Stromal cell of bone marrow (primary cell): ENCODE measurements at regions not wholly inside any gene's neighbourhood (a gene's known extent, or its start where the extent isn't known, plus 50 kb on each side); places are given as distances from the start of the nearest gene placed in this dataset.
A peak's percentile ranks its signal among the peaks of the same experiment; 100 is the strongest.

Experiments
- DNase-seq: peaks from one replicate; pipeline ENCODE4 v3.0.0-alpha.2; 2012; ENCODE audit warnings: low read depth

- DNase-seq: no peak
Measured at GRCh38 chr5:67694810-67695191, 498.2 kb upstream of the CD180 start.

DNA sequence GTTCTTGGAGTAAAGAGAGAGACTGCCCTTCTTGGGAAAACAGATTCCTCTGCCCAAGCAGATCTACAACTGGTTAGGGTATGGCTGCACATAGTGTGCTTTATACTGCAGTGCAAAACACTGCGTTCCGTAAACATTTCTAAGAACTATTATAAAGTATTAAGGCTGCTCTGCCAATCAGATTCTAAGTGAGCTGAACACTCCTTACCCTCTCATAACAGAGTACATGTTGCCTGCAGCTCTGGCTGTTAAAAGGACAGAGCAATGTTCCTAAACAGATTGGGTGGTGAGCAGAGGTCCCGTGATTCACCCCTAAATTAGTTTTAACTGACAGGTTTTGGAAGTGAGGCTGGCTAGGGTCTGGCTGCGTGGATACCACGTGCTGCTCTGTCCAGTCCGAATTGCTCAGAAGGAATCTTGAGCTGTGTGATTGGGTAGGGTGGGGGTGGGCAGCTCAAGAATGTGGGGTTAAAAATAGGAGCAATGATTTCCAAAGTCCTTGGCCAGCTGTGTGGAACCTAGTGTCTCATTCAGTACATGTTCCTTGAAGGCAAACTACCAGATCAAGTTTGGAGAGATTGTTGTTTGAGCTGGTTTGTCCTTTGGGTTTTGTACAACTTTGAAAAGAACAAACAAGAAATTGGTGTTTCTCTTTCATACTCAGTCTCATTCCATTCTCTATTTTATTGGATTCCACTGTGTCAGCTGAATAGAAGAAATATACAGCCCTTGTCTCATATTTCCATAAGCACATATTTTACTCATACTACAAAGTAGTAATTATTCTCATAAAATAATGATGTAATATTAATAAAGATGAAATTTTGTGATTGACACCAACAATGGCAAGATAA lies 497.6 kb upstream of the CD180 start:
- peak; percentile 34 for DNase-seq

DNA sequence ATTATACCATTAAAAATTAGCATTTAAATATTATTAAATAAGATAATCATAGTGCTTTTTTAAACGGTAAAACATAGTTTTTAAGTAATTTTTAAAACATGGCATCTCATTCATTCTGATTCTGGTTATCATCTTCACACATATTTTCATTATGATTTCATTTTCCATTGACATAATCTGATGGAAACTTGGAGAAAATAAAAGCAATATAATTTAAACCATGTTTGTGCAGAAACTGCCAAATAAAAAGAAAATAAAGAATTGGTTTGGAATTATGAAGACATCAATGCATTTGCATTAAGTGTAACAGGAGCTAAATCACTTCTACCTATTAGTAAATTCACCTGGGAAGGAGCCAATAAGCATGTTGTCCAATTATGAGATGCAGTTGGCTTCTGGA lies 490.1 kb upstream of the CD180 start:
- no peak for DNase-seq

DNA sequence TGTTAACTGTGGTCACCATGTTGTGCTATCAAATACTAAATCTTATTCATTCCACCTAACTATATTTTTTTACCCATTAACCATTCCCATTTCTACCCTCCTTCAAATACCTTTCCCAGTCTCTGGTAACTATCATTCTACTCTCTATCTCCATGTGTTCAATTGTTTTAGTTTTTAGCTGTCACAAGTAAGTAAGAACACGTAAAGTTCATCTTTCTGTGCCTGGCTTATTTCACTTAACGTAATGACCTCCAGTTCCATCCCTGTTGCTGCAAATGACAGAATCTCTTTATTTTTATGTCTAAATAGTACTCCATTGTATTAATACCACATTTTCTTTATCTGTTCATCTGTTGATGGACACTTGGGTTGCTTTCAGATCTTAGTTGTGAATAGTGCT lies 485.1 kb upstream of the CD180 start:
- no peak for DNase-seq

DNA sequence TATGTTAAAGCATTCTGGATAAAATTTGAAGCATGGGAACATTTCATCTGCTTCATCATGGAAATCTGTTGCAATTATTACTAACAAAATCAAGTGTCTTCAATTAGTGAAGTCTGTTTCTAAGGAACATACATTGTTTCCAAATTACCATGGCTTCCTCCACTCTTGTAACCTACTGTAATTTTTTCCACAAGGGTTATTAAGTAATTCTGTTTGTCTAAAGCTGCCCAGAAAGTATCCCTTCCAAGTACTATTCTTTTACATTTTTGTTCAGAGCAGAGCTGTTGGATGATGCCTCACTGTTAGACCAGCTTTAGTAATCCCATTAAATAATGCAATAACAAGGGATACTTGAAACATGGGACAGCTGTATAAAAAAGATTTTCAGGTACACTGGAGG lies 483.5 kb upstream of the CD180 start:
- DNase-seq: peak; percentile 22

DNA sequence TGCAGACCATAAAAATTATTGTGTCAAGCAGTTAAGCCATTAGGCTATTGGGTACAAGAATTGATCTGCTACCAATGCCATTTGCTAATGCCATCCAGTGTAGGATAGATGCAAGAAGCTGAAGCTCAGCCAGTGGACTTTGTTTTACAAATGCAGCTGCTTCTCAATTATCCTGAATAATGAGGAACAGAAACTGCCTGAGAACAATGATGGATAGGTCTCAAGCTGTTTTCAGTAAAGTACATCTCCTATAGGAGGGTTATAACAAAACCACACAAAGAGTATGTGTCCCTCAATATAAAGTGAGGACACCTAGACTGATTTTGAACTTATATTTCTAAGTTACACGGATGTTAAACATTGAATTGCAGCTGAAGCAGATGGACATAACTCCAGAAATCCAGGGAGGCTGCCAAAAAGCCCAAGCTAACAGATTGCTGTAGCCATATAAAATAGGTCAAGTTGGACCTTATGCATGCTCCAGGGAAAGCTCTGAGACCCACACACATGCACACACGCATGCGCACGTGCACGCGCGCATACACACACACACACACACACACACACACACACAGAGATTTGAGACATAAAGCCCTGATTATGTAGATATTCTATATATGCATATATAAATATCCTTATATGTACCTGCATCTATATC lies 482.7 kb upstream of the CD180 start:
- DNase-seq: no peak

DNA sequence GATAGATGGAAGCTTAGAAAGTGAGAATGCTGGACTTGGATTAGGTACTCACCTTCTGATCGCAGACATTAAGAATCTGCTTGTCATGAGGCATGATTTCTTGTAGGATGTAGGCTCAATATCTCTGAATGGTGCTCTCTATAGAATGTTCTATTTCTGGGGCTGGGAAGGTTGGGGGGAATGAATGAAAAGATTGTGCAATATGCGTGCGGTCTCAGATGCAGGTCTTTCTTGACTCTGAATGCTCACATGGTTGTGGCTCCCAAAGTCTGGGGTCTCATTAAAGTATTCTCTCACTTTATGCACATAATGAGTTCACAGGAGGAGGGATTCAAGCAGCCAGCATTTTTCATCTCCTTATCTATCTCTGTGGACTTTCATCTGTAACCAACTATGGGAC lies 482.0 kb upstream of the CD180 start:
- no peak for DNase-seq

- no peak for DNase-seq
Measured at GRCh38 chr5:67677422-67677970, 480.9 kb upstream of the CD180 start.

- no peak for DNase-seq
Measured at GRCh38 chr5:67676863-67677262, 480.3 kb upstream of the CD180 start.

DNA sequence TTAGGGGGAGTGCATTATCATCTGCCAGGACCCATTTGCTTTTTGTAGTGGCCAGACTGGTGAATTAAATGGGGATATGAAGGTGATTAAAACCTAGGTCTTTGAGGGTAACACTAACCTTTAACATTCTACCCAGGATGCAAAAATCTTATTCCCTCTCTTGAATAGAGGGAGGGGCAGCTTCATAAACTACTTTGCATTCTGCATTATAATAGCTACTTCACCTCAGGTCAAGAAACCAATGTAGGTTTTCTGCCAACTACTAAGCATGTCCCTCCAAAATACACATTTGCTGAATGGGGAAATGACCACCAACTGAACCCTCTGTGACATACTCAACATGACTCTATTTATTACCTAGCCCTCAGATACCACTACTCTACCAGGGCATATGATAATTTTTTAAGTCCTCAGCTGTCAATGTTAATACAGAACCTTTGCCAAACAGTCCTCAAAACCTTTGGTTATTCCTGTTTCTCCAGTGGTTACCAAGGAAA lies 477.6 kb upstream of the CD180 start:
- DNase-seq: no peak

DNA sequence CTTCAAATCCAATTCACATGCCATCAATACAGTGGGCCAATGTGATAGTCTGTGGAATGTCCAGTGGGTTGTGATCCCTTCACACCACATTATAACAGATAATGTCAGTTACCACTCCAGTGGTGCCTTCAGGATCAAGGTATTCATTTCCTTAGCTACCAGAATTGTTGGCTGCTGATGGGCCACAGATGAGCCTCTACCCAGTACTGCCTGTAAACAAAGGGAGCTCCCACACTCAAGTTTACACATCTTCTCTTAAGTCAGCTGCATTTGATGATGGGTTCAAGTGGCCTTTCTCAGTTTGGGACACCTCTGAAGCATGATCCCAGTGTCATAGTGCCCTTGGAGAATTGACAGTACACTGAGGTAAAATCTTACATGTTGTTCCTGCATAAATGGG lies 477.0 kb upstream of the CD180 start:
- no peak for DNase-seq

- no peak for DNase-seq
Measured at GRCh38 chr5:67673180-67673579, 476.6 kb upstream of the CD180 start.

- peak; percentile 40 for DNase-seq
Measured at GRCh38 chr5:67672636-67673035, 476.0 kb upstream of the CD180 start.

GRCh38 chr5:67669916-67670315 lies 473.3 kb upstream of the CD180 start:
- DNase-seq: no peak

DNA sequence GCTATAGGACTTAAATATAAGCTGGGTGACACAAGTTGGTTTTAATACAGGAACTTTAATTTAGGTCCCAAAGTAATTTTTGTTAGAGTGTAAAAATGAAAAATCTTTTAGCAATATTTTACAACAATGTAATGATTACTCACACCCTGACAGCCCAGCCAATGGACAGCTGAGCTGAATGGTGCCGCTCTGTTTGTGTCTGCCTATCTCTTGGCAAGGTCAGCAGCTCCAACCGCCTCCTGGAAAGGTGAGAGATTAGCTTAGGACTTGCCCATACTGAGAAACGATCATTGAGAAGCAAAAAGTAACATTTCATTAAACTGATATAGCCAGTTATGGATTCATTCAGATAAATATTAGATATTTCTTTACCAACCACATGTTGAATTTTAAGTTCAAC lies 463.6 kb upstream of the CD180 start:
- no peak for DNase-seq

DNA sequence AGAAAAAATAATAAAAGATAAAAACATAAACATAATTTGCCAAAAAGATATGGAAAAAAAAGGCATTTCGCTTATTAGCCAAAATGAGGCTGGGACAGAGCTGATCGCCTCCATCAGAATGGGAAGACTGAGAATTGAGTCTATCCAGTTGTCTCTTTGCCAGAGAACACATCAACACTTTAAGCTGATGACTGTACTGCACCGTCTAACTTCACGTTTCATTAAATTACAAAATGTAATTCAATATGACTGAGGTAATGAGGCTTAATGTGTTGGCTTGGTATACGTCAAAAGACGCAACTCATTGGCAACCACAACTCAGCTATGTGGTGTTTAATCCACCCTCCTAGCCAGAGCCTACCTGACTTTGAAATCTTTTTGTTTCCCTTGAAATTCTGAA lies 462.7 kb upstream of the CD180 start:
- no peak for DNase-seq

- DNase-seq: no peak
Measured at GRCh38 chr5:67657055-67657454, 460.5 kb upstream of the CD180 start.

DNA sequence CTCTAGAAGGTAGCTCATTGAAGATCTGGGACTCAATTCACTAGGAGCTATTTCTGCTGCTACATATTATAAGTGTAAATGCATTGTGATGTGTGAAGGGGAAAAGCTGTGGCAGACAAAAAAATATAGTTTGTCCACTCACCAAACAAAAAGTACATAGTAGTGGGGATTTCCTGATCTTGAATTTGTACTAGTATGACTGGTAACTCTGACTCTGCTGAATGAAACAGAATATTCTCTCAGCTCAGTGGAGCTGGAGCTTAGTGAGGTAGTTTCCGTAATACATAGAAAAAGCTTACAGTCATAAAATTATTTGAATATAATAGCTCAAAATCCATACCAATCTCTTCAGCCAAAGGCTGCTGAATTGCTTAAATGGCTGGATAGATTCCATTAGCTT lies 455.6 kb upstream of the CD180 start:
- no peak for DNase-seq

DNA sequence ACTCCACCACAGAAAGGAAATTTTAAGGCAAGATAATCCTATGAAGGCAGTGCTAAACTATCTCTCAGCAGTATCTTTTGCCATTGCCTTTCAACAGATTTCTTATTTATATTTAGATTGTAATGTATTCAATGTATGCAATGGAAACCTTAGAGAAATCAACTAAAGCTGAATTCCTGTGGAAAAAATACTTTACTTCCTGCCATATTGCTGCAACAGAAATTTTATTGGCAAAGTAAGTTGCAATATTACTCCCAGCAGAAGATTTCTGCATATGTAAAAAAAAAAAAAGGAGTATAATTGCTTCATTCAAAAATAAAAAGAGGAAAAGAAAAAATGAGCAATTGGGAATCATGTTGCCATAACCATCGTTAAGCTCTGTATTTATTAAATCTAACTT lies 454.6 kb upstream of the CD180 start:
- DNase-seq: no peak

DNA sequence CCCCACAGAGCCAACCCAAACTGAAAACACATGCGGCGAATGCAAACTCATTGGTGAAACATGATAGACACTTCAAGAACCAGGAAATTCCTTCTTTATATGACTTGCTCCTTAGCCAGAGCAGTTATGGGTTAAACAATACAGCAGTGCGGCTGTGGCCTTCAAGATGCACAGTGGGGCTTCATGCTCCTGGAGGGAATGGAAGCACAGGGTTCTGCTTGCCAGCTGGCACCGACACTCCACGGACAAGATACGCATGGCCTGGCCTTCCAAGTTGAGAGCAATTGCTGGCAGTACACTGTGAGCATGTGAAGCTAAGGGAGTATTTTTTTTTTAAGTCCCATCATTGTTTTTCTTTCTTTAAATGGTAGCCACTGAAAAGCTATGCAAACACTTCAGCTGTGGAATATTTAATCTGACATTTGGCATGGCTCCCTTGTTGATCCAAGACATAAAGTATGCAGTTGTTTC lies 451.6 kb upstream of the CD180 start:
- DNase-seq: peak; percentile 82

GRCh38 chr5:67647772-67648171 lies 451.2 kb upstream of the CD180 start:
- no peak for DNase-seq

DNA sequence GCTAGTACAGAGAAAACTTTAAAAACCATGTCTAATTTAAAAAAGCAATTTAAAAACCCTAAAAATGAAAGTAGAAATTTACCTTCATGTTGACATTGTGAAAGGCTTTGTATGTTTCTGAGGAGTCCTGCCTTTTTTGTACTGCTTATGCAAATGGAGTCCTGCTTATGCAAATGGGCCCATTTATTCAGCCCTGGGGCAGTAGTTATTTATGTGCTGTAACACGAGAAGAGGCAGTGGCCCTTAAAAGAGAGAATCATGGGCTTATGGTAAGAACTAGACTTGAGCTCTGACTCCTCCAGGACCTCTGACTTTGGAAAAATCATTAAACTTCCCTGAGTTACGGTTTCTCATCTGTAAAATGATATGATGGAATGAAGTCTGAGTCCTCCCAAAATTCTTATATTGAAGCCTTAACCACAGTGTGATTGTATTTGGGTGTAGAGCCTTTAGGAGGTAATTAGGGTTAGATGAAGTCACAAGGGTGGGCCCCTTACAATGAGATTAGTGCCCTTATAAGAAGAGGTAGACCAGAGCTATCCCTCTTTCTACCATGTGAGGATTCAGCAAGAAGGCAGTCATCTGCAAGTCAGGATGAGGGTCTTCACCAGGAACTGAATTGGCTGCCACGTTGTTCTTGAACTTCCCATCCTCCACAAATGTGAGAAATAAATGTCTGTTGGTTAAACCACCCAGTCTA lies 447.8 kb upstream of the CD180 start:
- DNase-seq: no peak

GRCh38 chr5:67643536-67643935 lies 446.9 kb upstream of the CD180 start:
- no peak for DNase-seq
